ENCODE measurements at regions not wholly inside any gene's neighbourhood (a gene's known extent, or its start where the extent isn't known, plus 50 kb on each side); places are given as distances from the start of the nearest gene placed in this dataset.

GRCh38 chr21:28207436-28208173 is 785.1 kb downstream of the LTN1 start:
- TF ChIP-seq, protein P1, sequence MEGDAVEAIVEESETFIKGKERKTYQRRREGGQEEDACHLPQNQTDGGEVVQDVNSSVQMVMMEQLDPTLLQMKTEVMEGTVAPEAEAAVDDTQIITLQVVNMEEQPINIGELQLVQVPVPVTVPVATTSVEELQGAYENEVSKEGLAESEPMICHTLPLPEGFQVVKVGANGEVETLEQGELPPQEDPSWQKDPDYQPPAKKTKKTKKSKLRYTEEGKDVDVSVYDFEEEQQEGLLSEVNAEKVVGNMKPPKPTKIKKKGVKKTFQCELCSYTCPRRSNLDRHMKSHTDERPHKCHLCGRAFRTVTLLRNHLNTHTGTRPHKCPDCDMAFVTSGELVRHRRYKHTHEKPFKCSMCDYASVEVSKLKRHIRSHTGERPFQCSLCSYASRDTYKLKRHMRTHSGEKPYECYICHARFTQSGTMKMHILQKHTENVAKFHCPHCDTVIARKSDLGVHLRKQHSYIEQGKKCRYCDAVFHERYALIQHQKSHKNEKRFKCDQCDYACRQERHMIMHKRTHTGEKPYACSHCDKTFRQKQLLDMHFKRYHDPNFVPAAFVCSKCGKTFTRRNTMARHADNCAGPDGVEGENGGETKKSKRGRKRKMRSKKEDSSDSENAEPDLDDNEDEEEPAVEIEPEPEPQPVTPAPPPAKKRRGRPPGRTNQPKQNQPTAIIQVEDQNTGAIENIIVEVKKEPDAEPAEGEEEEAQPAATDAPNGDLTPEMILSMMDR (IDR thresholded peaks at IDR 0.05) = no peak
- Histone ChIP-seq H3K36me3 (ENCODE audit: insufficient read depth in 1 of 2, low read depth in 1 of 2) (no peaks in the 10 kb centered on the region), H3K4me3 (no peak overlapping the region), H3K27ac (no peak overlapping the region), H3K27me3 (ENCODE audit: insufficient read depth in 3 of 3, low read length in 2 of 3) (no peaks in the 10 kb centered on the region), H3K9me3 (no peaks in the 10 kb centered on the region), H3K4me1 (no peaks in the 10 kb centered on the region)
- intact Hi-C loops (cut with DNase I) = no loop called here
- 62 to 64% (median 63%) methylated on average over 9 of the region's 9 CpGs for WGBS, 3 donors
- no peak for ATAC-seq
- no peak for DNase-seq

DNA sequence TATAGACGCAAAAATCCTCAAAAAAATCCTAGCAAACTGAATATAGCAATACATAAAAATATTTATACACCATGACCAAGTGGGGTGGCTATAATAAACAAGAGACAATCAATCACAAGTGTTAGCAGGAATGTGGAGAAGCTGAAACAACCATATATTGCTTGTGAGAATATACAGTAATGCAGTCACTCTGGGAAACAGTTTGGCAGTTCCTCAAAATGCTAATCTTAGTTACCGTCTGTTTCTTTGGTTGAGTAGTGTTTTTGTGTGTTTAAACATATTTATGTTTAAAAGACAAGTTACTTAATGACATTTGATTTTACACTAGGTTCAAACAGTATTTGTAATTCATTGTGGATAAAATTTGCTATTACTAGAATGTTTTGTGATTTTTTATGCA is 792.0 kb downstream of the LTN1 start:
- TF ChIP-seq, protein P1 (IDR thresholded peaks at IDR 0.05) = no peak
- no peak for DNase-seq
- H3K4me3 ChIP-seq = no peak overlapping the region
- H3K4me1 ChIP-seq = no peaks in the 10 kb centered on the region
- H3K27me3 ChIP-seq (ENCODE audit: insufficient read depth in 3 of 3, low read length in 2 of 3) = no peaks in the 10 kb centered on the region
- no peak overlapping the region for H3K27ac ChIP-seq
- ATAC-seq = no peak
- intact Hi-C loops (cut with DNase I) = no loop called here
- H3K36me3 ChIP-seq (ENCODE audit: insufficient read depth in 1 of 2, low read depth in 1 of 2) = no peaks in the 10 kb centered on the region
- WGBS, 3 donors = 70 to 77% (median 73%) methylated on average over 2 of the region's 2 CpGs
- H3K9me3 ChIP-seq = peaks cover 24% of the 10 kb centered on the region

DNA sequence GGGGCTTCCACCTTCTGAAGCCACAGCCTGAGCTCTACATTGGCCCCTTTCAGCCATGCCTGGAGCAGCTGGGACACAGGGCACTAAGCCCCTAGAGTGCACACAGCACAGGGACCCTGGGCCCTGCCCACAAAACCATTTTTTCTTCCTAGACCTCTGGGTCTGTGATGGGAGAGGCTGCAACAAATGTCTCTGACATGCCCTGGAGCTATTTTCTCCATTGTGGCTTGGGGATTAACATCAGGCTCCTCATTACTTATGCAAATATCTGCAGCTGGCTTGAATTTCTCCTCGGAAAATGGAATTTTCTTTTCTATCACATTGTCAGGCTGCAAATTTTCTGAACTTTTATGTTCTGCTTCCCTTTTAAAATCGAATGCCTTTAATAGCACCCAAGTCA is 795.7 kb downstream of the LTN1 start:
- TF ChIP-seq, protein P1 (IDR thresholded peaks at IDR 0.05) = no peak
- Histone ChIP-seq H3K27me3 (ENCODE audit: insufficient read depth in 3 of 3, low read length in 2 of 3) (no peaks in the 10 kb centered on the region), H3K27ac (no peak overlapping the region), H3K9me3 (peaks cover 24% of the 10 kb centered on the region), H3K4me1 (no peaks in the 10 kb centered on the region), H3K36me3 (ENCODE audit: insufficient read depth in 1 of 2, low read depth in 1 of 2) (no peaks in the 10 kb centered on the region), H3K4me3 (no peak overlapping the region)
- no peak for DNase-seq
- WGBS, 3 donors = 70 to 82% (median 74%) methylated on average over 2 of the region's 2 CpGs
- intact Hi-C loops (cut with DNase I) = no loop called here
- no peak for ATAC-seq

- 41 to 63% (median 61%) methylated on average over 2 of the region's 2 CpGs for WGBS, 3 donors
- no peak overlapping the region for H3K27ac ChIP-seq
- no peak overlapping the region for H3K4me3 ChIP-seq
- intact Hi-C loops (cut with DNase I) = no loop called here
- H3K27me3 ChIP-seq (ENCODE audit: insufficient read depth in 3 of 3, low read length in 2 of 3) = no peaks in the 10 kb centered on the region
- no peak for DNase-seq
- no peaks in the 10 kb centered on the region for H3K4me1 ChIP-seq
- H3K9me3 ChIP-seq = peaks cover under 1% of the 10 kb centered on the region
- no peak for ATAC-seq
- H3K36me3 ChIP-seq (ENCODE audit: insufficient read depth in 1 of 2, low read depth in 1 of 2) = no peaks in the 10 kb centered on the region
- TF ChIP-seq, protein P1 (IDR thresholded peaks at IDR 0.05) = no peak
These were observed 799.5 kb downstream of the LTN1 start for GRCh38 chr21:28193189-28193588.

- H3K36me3 ChIP-seq (ENCODE audit: insufficient read depth in 1 of 2, low read depth in 1 of 2) = no peaks in the 10 kb centered on the region
- H3K27ac ChIP-seq = no peak overlapping the region
- no peaks in the 10 kb centered on the region for H3K9me3 ChIP-seq
- H3K4me1 ChIP-seq = no peaks in the 10 kb centered on the region
- no peaks in the 10 kb centered on the region for H3K27me3 ChIP-seq (ENCODE audit: insufficient read depth in 3 of 3, low read length in 2 of 3)
- no peak for DNase-seq
- intact Hi-C loops (cut with DNase I) = no loop called here
- ATAC-seq = no peak
- TF ChIP-seq, protein P1 (IDR thresholded peaks at IDR 0.05) = no peak
- no peak overlapping the region for H3K4me3 ChIP-seq
These were observed 806.1 kb downstream of the LTN1 start for GRCh38 chr21:28186604-28187003.

Measured in psoas muscle (tissue), 7 donors.